HG03045 (cell line): ENCODE measurements at regions not wholly inside any gene's neighbourhood (a gene's known extent, or its start where the extent isn't known, plus 50 kb on each side); places are given as distances from the start of the nearest gene placed in this dataset.

Experiments
- ATAC-seq: cut with Tn5 transposase; IDR thresholded peaks from one replicate; pipeline ENCODE4 v1.9.1; 2021; ENCODE audit warnings: mild to moderate bottlenecking, moderate library complexity; ENCODE audit not compliant: unreplicated experiment

- no peak for ATAC-seq
Observed at GRCh38 chr10:36087006-36088005, 445.2 kb upstream of the FZD8 start.

GRCh38 chr10:36075196-36075595 is 433.1 kb upstream of the FZD8 start:
- no peak for ATAC-seq

GRCh38 chr10:36073796-36074345 is 431.8 kb upstream of the FZD8 start:
- ATAC-seq, result no peak

- ATAC-seq, result no peak
Observed at GRCh38 chr10:36068542-36068941, 426.4 kb upstream of the FZD8 start.

GRCh38 chr10:36067748-36068147 is 425.7 kb upstream of the FZD8 start:
- no peak for ATAC-seq

- ATAC-seq, result no peak
Observed at GRCh38 chr10:36066850-36067249, 424.8 kb upstream of the FZD8 start.

GRCh38 chr10:36066102-36066501 is 424.0 kb upstream of the FZD8 start:
- no peak for ATAC-seq

GRCh38 chr10:36063396-36063795 is 421.3 kb upstream of the FZD8 start:
- no peak for ATAC-seq

GRCh38 chr10:36057731-36058130 is 415.6 kb upstream of the FZD8 start:
- no peak for ATAC-seq

- no peak for ATAC-seq
Observed at GRCh38 chr10:36057180-36057579, 415.1 kb upstream of the FZD8 start.

- ATAC-seq, result no peak
Observed at GRCh38 chr10:36053775-36054174, 411.7 kb upstream of the FZD8 start.

GRCh38 chr10:36053271-36053670 is 411.2 kb upstream of the FZD8 start:
- ATAC-seq, result no peak

- no peak for ATAC-seq
Observed at GRCh38 chr10:36051500-36051991, 409.4 kb upstream of the FZD8 start.

- no peak for ATAC-seq
Observed at GRCh38 chr10:36050763-36051499, 408.8 kb upstream of the FZD8 start.

- ATAC-seq, result no peak
Observed at GRCh38 chr10:36048780-36049179, 406.7 kb upstream of the FZD8 start.

- no peak for ATAC-seq
Observed at GRCh38 chr10:36048236-36048635, 406.1 kb upstream of the FZD8 start.

GRCh38 chr10:36042135-36042534 is 400.0 kb upstream of the FZD8 start:
- no peak for ATAC-seq

GRCh38 chr10:36038316-36038955 is 396.3 kb upstream of the FZD8 start:
- ATAC-seq, result no peak

GRCh38 chr10:36036137-36036536 is 394.0 kb upstream of the FZD8 start:
- no peak for ATAC-seq

- no peak for ATAC-seq
Observed at GRCh38 chr10:36033808-36034207, 391.7 kb upstream of the FZD8 start.

- ATAC-seq, result no peak
Observed at GRCh38 chr10:36030516-36030915, 388.4 kb upstream of the FZD8 start.
